ENCODE measurements at regions not wholly inside any gene's neighbourhood (a gene's known extent, or its start where the extent isn't known, plus 50 kb on each side); places are given as distances from the start of the nearest gene placed in this dataset.

GRCh38 chr1:235043234-235043633 is 85.4 kb downstream of the TOMM20 start:
- TF ChIP-seq CTCF (IDR thresholded peaks at IDR 0.05; ENCODE audit: insufficient read depth, low read depth, low read length) (no peak), EZH2 (IDR thresholded peaks at IDR 0.05; ENCODE audit: insufficient read depth, low read length) (no peak)

Measured in astrocyte (in vitro differentiated cells and primary cell).